GM19351 (cell line): ENCODE measurements at regions not wholly inside any gene's neighbourhood (a gene's known extent, or its start where the extent isn't known, plus 50 kb on each side); places are given as distances from the start of the nearest gene placed in this dataset.

Source experiments
- ATAC-seq: cut with Tn5 transposase; IDR thresholded peaks from one replicate; pipeline ENCODE4 v1.9.1; 2021; ENCODE audit warnings: mild to moderate bottlenecking, moderate library complexity; ENCODE audit not compliant: unreplicated experiment

GRCh38 chr14:22420598-22421186 is 168.3 kb downstream of the DAD1 start:
- no peak for ATAC-seq

GRCh38 chr14:22419620-22420019 is 169.4 kb downstream of the DAD1 start:
- no peak for ATAC-seq

GRCh38 chr14:22418631-22419030 is 170.4 kb downstream of the DAD1 start:
- no peak for ATAC-seq

- no peak for ATAC-seq
Observed at GRCh38 chr14:22417914-22418313, 171.1 kb downstream of the DAD1 start.

- no peak for ATAC-seq
Observed at GRCh38 chr14:22416193-22416592, 172.8 kb downstream of the DAD1 start.

GRCh38 chr14:22415605-22415959 is 173.4 kb downstream of the DAD1 start:
- ATAC-seq: no peak

GRCh38 chr14:22414876-22415604 is 174.0 kb downstream of the DAD1 start:
- ATAC-seq: no peak

GRCh38 chr14:22412926-22413411 is 176.1 kb downstream of the DAD1 start:
- ATAC-seq: no peak

- no peak for ATAC-seq
Observed at GRCh38 chr14:22411398-22412055, 177.5 kb downstream of the DAD1 start.

- no peak for ATAC-seq
Observed at GRCh38 chr14:22410497-22410896, 178.5 kb downstream of the DAD1 start.

GRCh38 chr14:22409006-22409405 is 180.0 kb downstream of the DAD1 start:
- ATAC-seq: no peak

- ATAC-seq: no peak
Observed at GRCh38 chr14:22408547-22408946, 180.5 kb downstream of the DAD1 start.

GRCh38 chr14:22407033-22407432 is 182.0 kb downstream of the DAD1 start:
- ATAC-seq: no peak

- ATAC-seq: no peak
Observed at GRCh38 chr14:22405201-22405600, 183.8 kb downstream of the DAD1 start.

GRCh38 chr14:22403296-22403695 is 185.7 kb downstream of the DAD1 start:
- ATAC-seq: no peak

GRCh38 chr14:22400655-22401259 is 188.3 kb downstream of the DAD1 start:
- no peak for ATAC-seq

- ATAC-seq: no peak
Observed at GRCh38 chr14:22399776-22400175, 189.2 kb downstream of the DAD1 start.

GRCh38 chr14:22397221-22397737 is 191.7 kb downstream of the DAD1 start:
- no peak for ATAC-seq

GRCh38 chr14:22395803-22396202 is 193.2 kb downstream of the DAD1 start:
- no peak for ATAC-seq

- ATAC-seq: no peak
Observed at GRCh38 chr14:22394616-22395015, 194.4 kb downstream of the DAD1 start.

- ATAC-seq: no peak
Observed at GRCh38 chr14:22393796-22394195, 195.2 kb downstream of the DAD1 start.
